H54 (cell line): ENCODE measurements at regions not wholly inside any gene's neighbourhood (a gene's known extent, or its start where the extent isn't known, plus 50 kb on each side); places are given as distances from the start of the nearest gene placed in this dataset.
"Not testable (repeated sequence)": the region's sequence is repeated elsewhere in the genome, so short reads cannot be mapped to it uniquely, and the experiment has no call there.

Experiments
- DNase-seq: peaks from one replicate; pipeline ENCODE4 v3.0.0; 2011; ENCODE audit warnings: low spot score, mixed read lengths; ENCODE audit not compliant: insufficient read length
- FAIRE-seq: peaks from 3 replicates; lab custom pipeline; 2011; peaks lifted over from hg19 to GRCh38; lab: Jason Lieb, UNC
- POLR2A ChIP-seq: IDR thresholded peaks from 2 replicates; pipeline ENCODE4 v1.6.1; 2011; ENCODE audit warnings: low read depth, mild to moderate bottlenecking, low read length

- no peak for TF ChIP-seq POLR2A
- FAIRE-seq = no peak
- DNase-seq = no peak
Observed at GRCh38 chr2:129559101-129559500, 420.4 kb upstream of the RAB6C start.

GRCh38 chr2:129565551-129566109, 413.8 kb upstream of the RAB6C start:
- no peak for TF ChIP-seq POLR2A

GRCh38 chr2:129570812-129571211, 408.7 kb upstream of the RAB6C start:
- not testable (repeated sequence) for DNase-seq, FAIRE-seq

More at GRCh38 chr2:129565551-129566109, 413.8 kb upstream of the RAB6C start:
- FAIRE-seq (no peak), DNase-seq (no peak)

- TF ChIP-seq POLR2A = no peak
- DNase-seq = no peak
- FAIRE-seq = no peak
Observed at GRCh38 chr2:129575431-129575830, 404.0 kb upstream of the RAB6C start.

GRCh38 chr2:129575880-129576279, 403.6 kb upstream of the RAB6C start:
- DNase-seq (no peak), FAIRE-seq (no peak)
- TF ChIP-seq POLR2A = no peak

- no peak for TF ChIP-seq POLR2A
- FAIRE-seq = no peak
- no peak for DNase-seq
Observed at GRCh38 chr2:129580001-129580400, 399.5 kb upstream of the RAB6C start.

DNA sequence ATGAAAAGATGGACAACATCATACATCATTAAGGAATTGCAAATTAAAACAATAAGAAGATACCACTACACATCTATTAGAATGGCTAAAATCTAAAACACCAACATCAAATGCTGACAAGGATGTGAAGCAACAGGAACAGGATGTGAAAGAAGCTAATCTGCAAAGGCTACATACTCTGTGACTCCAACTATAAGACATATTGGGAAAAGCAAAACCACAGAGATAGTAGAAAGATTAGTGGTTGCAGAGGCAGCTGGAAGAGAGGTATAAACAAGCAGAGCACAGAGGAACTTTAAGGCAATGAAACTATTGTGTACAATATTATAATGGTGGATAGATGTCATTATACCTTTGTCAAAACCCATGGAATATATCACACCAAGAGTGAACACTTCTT, 393.7 kb upstream of the RAB6C start:
- TF ChIP-seq POLR2A = no peak
- DNase-seq (no peak), FAIRE-seq (no peak)

GRCh38 chr2:129587426-129588064, 391.9 kb upstream of the RAB6C start:
- FAIRE-seq (no peak), DNase-seq (no peak)
- TF ChIP-seq POLR2A = no peak

DNA sequence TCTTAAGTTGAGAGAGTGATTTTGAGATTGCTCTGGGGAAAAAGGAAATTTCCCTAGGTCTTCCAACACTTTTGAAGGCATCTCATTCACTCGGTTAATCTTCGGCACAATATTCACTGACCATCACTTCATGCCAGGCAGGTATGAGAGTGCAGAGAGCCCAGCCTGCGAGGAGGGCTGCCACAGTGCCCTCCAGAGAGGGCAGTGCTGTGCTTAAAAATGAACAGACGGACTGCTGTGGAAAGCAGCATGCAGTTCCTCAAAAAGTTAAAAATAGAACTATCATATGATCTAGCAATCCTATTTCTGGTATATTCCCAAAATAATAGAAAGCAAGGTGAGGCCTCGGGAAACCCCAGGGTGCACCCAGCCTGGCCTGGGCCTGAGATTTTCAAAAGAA, 374.9 kb upstream of the RAB6C start:
- no peak for DNase-seq
- no peak for FAIRE-seq
- TF ChIP-seq POLR2A = no peak

DNA sequence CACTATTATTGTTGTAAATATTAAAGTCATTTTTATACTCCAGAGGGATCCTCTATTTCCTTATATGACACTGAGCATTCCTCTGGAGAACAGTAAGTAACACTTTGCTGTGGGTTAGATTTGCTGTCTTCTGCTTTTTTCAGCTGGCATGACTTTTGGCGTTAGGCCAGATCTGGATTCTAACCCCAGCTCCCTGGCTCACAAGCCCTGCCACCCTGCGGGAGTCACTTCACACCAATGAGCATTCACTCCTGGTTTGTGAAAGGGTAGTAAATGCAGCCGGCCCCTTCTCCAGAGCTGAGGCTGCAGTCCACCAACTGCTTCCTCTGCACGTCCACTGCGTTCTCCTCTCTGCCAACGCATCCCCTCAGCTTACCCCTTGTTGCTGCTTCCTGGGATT, 373.8 kb upstream of the RAB6C start:
- TF ChIP-seq POLR2A = no peak
- FAIRE-seq (no peak), DNase-seq (no peak)

DNA sequence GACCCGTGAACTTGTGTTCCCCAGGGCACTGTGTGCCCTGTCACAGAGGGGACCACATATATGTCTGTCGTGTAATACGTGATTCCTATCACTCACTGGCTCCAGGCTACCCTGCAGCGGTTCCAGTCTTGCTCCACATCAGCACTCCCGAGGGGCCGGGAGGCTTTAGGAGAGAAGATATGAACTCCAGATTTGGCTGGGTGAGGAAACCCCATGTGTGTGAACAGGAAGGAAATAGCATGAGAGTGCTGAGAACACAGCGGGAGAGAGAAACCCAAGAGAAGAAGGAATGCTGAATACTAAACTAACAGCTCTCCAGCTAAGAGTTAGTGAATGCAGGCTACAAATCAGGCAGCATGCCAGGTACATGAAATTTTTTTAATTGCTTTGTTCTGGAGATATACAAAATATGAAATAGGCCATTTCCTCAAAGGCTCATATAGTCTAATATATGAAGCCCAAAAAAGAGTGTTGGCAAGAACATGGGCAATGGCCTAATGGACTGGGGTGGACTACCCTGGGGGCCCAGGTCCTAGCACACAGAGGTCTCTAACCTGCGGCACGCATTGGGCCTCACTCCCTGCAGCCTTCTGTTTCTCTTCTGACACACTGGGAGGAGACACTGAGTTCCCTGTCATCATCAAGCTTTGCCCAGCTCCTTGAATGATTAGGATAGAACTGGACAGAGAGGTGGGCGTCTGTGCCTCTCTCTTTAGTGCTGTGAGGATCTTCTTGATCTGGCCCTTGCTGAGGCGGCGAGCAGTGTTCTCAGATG, 372.8 kb upstream of the RAB6C start:
- no peak for TF ChIP-seq POLR2A
- DNase-seq (no peak), FAIRE-seq (no peak)

DNA sequence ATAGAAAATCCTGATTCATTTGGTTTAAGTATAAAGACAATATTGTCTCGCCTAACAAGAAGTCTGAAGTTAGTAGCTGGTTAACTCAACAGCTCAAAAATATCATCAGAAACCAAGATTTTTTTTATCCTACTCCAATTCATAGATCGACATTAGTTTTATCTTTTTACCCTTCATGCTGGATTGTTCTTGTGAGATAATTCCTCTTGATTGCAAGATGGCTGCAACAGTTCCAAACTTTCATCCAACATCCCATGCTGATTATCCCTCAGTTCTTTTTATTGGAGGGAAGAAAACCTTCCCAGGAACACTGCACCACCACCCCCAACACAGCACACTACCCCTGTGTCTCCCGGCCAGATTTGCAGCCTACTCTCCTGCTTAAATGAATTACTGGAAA, 370.2 kb upstream of the RAB6C start:
- DNase-seq (no peak), FAIRE-seq (no peak)
- no peak for TF ChIP-seq POLR2A

GRCh38 chr2:129610766-129611165, 368.7 kb upstream of the RAB6C start:
- FAIRE-seq (no peak), DNase-seq (no peak)
- TF ChIP-seq POLR2A = no peak

- FAIRE-seq (no peak), DNase-seq (no peak)
- no peak for TF ChIP-seq POLR2A
Observed at GRCh38 chr2:129611471-129611870, 368.0 kb upstream of the RAB6C start.

DNA sequence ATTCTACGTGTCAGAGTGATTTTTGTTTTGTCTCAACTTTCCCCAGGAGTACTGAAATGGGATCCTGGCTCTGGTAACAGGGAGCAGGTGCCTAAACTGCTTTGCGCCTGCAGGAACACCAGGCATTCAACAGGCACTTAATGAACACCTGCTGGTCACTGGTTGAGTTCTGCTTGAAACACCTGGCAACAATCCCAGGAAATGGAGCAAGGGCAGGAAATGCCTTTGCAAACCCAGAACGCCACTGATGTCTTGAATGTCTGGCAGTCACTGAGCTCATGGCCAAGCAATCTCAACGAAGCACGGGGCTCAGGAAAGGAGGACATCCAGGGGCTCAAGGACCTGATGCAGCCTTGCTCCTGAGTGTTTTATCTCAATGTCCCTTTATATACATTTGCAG, 360.0 kb upstream of the RAB6C start:
- no peak for DNase-seq
- no peak for FAIRE-seq
- TF ChIP-seq POLR2A = no peak

DNA sequence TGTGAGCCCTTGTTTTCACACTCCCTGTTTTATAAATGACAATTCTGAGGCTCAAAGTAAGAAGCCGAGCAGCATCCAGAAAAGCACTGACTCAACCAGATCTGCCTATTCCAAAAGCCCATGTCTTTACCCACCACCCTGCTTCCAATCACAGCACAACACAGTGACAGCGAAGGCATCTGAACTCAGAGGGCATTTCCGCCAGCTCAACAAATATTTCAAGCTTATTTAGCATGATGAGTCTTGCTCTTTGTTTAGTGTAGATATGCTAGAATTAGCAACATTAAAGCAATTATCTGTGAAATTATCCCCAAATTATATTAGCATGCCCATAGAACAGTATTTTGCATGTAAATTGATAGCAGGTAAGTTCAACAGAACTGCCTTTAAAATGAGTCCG, 359.1 kb upstream of the RAB6C start:
- FAIRE-seq = no peak
- TF ChIP-seq POLR2A = no peak

More for the DNA sequence above, 359.1 kb upstream of the RAB6C start:
- no peak for DNase-seq
